K562 (cell line): ENCODE measurements at regions not wholly inside any gene's neighbourhood (a gene's known extent, or its start where the extent isn't known, plus 50 kb on each side); places are given as distances from the start of the nearest gene placed in this dataset.

Experiments used
- ATAC-seq: fragments of 200-7000 bp; cut with Tn5 transposase; 3 replicates; pipeline ENCODE4 v1.9.1; 2020; ENCODE audit warnings: moderate library complexity
- BruUV-seq: library from RNA; stranded (reverse); fragments of 400-500 nt; replicated peaks from 2 replicates; lab custom pipeline; 2021; lab: Mats Ljungman, UMichigan
- CTCF ChIA-PET: fragments of 300-600 bp; formaldehyde crosslinking; extraction: SDS; loops from one replicate; lab custom pipeline; 2021; ENCODE audit warnings: low intra/inter-chr PET ratio; lab: Yijun Ruan, JAX
- POLR2A ChIA-PET: fragments of 300-600, 350-650 bp; sonication (Branson Sonifier 250); formaldehyde crosslinking; extraction: SDS; loops from one replicate; lab custom pipeline; 2021; ENCODE audit warnings: antibody characterized with exemption, inconsistent platforms; lab: Yijun Ruan, JAX
- DNase-seq, 4 experiments: peaks; one replicate each; pipeline versions ENCODE4 v3.0.0 to v3.0.0-alpha.2; 2011 to 2018; ENCODE audit warnings: low spot score in 3 of 4, mixed read lengths in 3 of 4; ENCODE audit errors: extremely low read depth in 1 of 4
- FAIRE-seq: peaks from 2 replicates; lab custom pipeline; 2011; peaks lifted over from hg19 to GRCh38; lab: Jason Lieb, UNC
- H2AFZ ChIP-seq: 2 replicates; pipeline ENCODE4 v1.6.0; 2011; ENCODE audit warnings: low read depth, low read length, control low read depth, inconsistent platforms
- H3K27ac ChIP-seq: fragments of 200-600 bp; 3 replicates; pipeline ENCODE4 v1.8.0; 2011; ENCODE audit warnings: low read depth, mild to moderate bottlenecking, control low read depth, inconsistent platforms, low read length, moderate library complexity, mixed read lengths; ENCODE audit errors: extremely low read depth
- H3K27me3 ChIP-seq, 2 experiments: fragments of 300-600 bp in 1 of 2; 2 replicates in 1 of 2; 3 replicates in 1 of 2; pipeline versions ENCODE4 v1.6.0 to v1.8.0; 2011; ENCODE audit warnings: inconsistent platforms in 2 of 2, low read length in 2 of 2, mild to moderate bottlenecking in 1 of 2, mixed read lengths in 1 of 2, moderate library complexity in 1 of 2; ENCODE audit not compliant: control insufficient read depth in 2 of 2, insufficient read depth in 2 of 2
- H3K36me3 ChIP-seq: fragments of 300-600 bp; 3 replicates; pipeline ENCODE4 v1.8.0; 2011; ENCODE audit warnings: mild to moderate bottlenecking, low read length, inconsistent platforms; ENCODE audit not compliant: control insufficient read depth, insufficient read depth
- H3K4me1 ChIP-seq, 2 experiments: fragments of 200-600 bp in 1 of 2; replicated peaks in 1 of 2; 2 replicates in 1 of 2; 3 replicates in 1 of 2; pipeline versions ENCODE4 v1.5.1 to v1.8.0; 2011; ENCODE audit warnings: inconsistent platforms in 2 of 2, low read length in 2 of 2, mild to moderate bottlenecking in 1 of 2, mixed read lengths in 1 of 2, moderate library complexity in 1 of 2; ENCODE audit not compliant: control insufficient read depth in 2 of 2, insufficient read depth in 2 of 2
- H3K4me2 ChIP-seq: 2 replicates; pipeline ENCODE4 v1.6.1; 2011; ENCODE audit warnings: low read length, control low read depth, inconsistent platforms, mixed read lengths; ENCODE audit not compliant: insufficient read depth
- H3K4me3 ChIP-seq: fragments of 200-600 bp; sonication (generic), shearing (Covaris generic); 2 replicates; pipeline ENCODE4 v1.5.1; 2016; ENCODE audit warnings: control low read depth, inconsistent platforms
- H3K79me2 ChIP-seq: fragments of 200-600 bp; 3 replicates; pipeline ENCODE4 v1.8.0; 2011; ENCODE audit warnings: low read length, inconsistent platforms; ENCODE audit not compliant: control insufficient read depth, insufficient read depth
- H3K9ac ChIP-seq, 2 experiments: 2 replicates each; pipeline versions ENCODE4 v1.6.0 to v1.6.1; 2011; ENCODE audit warnings: low read depth in 2 of 2, low read length in 2 of 2, control low read depth in 1 of 2, inconsistent platforms in 1 of 2, mild to moderate bottlenecking in 1 of 2, mixed read lengths in 1 of 2; ENCODE audit not compliant: insufficient read depth in 1 of 2
- H3K9me1 ChIP-seq: one replicate; pipeline ENCODE4 v1.6.0; 2011; ENCODE audit warnings: inconsistent platforms, mild to moderate bottlenecking, low read length, moderate library complexity; ENCODE audit not compliant: control insufficient read depth, insufficient read depth
- H3K9me3 ChIP-seq: replicated peaks from 2 replicates; pipeline ENCODE4 v1.5.1; 2011; ENCODE audit warnings: low read depth, low read length, inconsistent platforms; ENCODE audit not compliant: control insufficient read depth, insufficient read depth
- H4K20me1 ChIP-seq: replicated peaks from 2 replicates; pipeline ENCODE4 v1.6.1; 2011; ENCODE audit warnings: low read length, inconsistent platforms, mixed read lengths; ENCODE audit not compliant: control insufficient read depth, insufficient read depth
- ATF7 ChIP-seq: fragments of 450-650 bp; IDR thresholded peaks from 2 replicates; pipeline ENCODE4 v1.7.1; 2014; ENCODE audit warnings: mild to moderate bottlenecking, moderate library complexity
- NCOA2 ChIP-seq, 2 experiments: fragments of 450-650 bp; IDR thresholded peaks; 2 replicates each; pipeline ENCODE4 v1.6.1; 2018; ENCODE audit warnings: mild to moderate bottlenecking in 2 of 2, moderate library complexity in 1 of 2; ENCODE audit not compliant: partially characterized antibody in 2 of 2
- NFIC ChIP-seq: fragments of 450-650 bp; IDR thresholded peaks from 2 replicates; pipeline ENCODE4 v1.6.1; 2017; ENCODE audit warnings: mild to moderate bottlenecking, inconsistent platforms
- PHB ChIP-seq: fragments of 250-450 bp; sonication (Bioruptor Pico); IDR thresholded peaks from 2 replicates; pipeline ENCODE4 v1.5.0; 2021
- SREBF1 ChIP-seq: fragments of 150-350 bp; IDR thresholded peaks from 2 replicates; pipeline ENCODE4 v1.6.1; 2014; ENCODE audit warnings: antibody characterized with exemption, low read depth, low read length, borderline replicate concordance
- YY1 ChIP-seq, 3 experiments: IDR thresholded peaks; 2 replicates each; pipeline ENCODE4 v1.6.1; 2011; ENCODE audit warnings: low read length in 2 of 3, mild to moderate bottlenecking in 2 of 3, moderate library complexity in 2 of 3, borderline replicate concordance in 1 of 3, control low read depth in 1 of 3, low read depth in 1 of 3; ENCODE audit not compliant: insufficient read depth in 3 of 3, insufficient replicate concordance in 2 of 3, control insufficient read depth in 1 of 3, insufficient read length in 1 of 3; ENCODE audit errors: extremely low read depth in 1 of 3
- ZNF175 ChIP-seq: fragments of 200-800 bp; sonication (Bioruptor generic); IDR thresholded peaks from 2 replicates; pipeline ENCODE4 v1.6.1; 2016; ENCODE audit warnings: low read depth, mild to moderate bottlenecking, missing genetic modification characterization, missing compliant biosample characterization
- WGBS: fragments of 100-300 bp; shearing (Covaris generic); methylation state at CpG from one replicate; pipeline ENCODE4 v1.1.6; 2016; ENCODE audit warnings: low coverage, mixed read lengths; ENCODE audit not compliant: insufficient coverage; ENCODE audit errors: missing lambda C conversion rate; 5-methylcytosine and 5-hydroxymethylcytosine counted together
- in situ Hi-C: fragments of 300-500 bp; cut with MboI; formaldehyde crosslinking; loops from 4 replicates; pipeline ENCODE4 v1.15.0; 2018; ENCODE audit warnings: inconsistent platforms, mixed read lengths
- intact Hi-C: fragments of 100-400 bp; cut with micrococcal nuclease; formaldehyde crosslinking; loops from 2 replicates; pipeline ENCODE4 v1.14.2; 2022
- TF ChIP-seq, protein P1 (sequence below): IDR thresholded peaks from 3 replicates; pipeline ENCODE4 v1.6.1; 2011; ENCODE audit warnings: borderline replicate concordance, mild to moderate bottlenecking; ENCODE audit not compliant: insufficient read length, insufficient read depth
- TF ChIP-seq, protein P2 (sequence below): fragments of 450-650 bp; IDR thresholded peaks from 2 replicates; pipeline ENCODE4 v1.6.1; 2018; ENCODE audit not compliant: partially characterized antibody
- TF ChIP-seq, protein P3 (sequence below): fragments of 250-450 bp; sonication (Bioruptor Pico); IDR thresholded peaks from 2 replicates; pipeline ENCODE4 v1.5.0; 2021; ENCODE audit warnings: mild to moderate bottlenecking, borderline replicate concordance
- TF ChIP-seq, protein P4 (sequence below): fragments of 200-800 bp; sonication (Bioruptor generic); IDR thresholded peaks from 2 replicates; pipeline ENCODE4 v1.6.1; 2017; ENCODE audit warnings: missing genetic modification characterization, missing compliant biosample characterization
- TF ChIP-seq, protein P5 (sequence below): sonication (generic); formaldehyde crosslinking; IDR thresholded peaks from 2 replicates; pipeline ENCODE4 v1.8.0; 2022; ENCODE audit warnings: mild to moderate bottlenecking, missing genetic modification reagents

DNA sequence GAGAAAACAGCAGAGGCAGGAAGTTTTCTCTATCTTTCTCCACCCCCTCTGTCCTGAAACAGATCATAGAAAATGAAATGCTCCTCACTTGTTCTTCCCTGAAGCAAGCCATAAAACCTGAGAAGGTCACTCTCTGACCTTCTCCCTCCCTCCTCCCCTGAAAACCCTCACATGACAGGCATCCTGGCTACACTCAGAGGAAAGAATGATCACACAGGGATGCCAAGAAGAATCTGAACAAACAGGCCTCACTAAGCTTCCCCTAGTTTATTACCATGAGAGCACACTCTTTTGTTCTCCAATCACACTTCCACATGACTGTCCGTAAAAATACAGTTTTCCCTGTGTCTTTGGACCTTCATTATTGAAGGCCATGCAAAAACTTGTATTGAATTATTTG, 300.1 kb downstream of the BUD13 start:
- DNase-seq (no peak), FAIRE-seq (no peak), ATAC-seq (no peak)
- H3K27ac ChIP-seq: no peak overlapping the region
- no peak overlapping the region for H2AFZ ChIP-seq
- H4K20me1 ChIP-seq: no peaks in the 10 kb centered on the region
- ChIA-PET CTCF (no interaction called here), POLR2A (interaction anchor here (2.5 kb wide), 1 partner anchor 20 kb away, joined by 6 read pairs; no protein-coding TSS in a partner anchor)
- H3K9me1 ChIP-seq: no peaks in the 10 kb centered on the region
- intact Hi-C loops (no loop called here), in situ Hi-C loops (no loop called here)
- WGBS: 7% methylated on average over 1 of the region's 1 CpG
- H3K4me3 ChIP-seq: no peak overlapping the region
- H3K27me3 ChIP-seq: peaks cover 0 to 6% of the 10 kb centered on the region in 2 experiments; a peak in 1 of 5 replicates
- no peaks in the 10 kb centered on the region for H3K79me2 ChIP-seq
- no TSS peak for BruUV-seq
- H3K9ac ChIP-seq: no peak overlapping the region
- no peaks in the 10 kb centered on the region for H3K36me3 ChIP-seq
- no peaks in the 10 kb centered on the region for H3K9me3 ChIP-seq
- H3K4me2 ChIP-seq: no peak overlapping the region
- no peaks in the 10 kb centered on the region for H3K4me1 ChIP-seq
- TF ChIP-seq PHB (CRISPR knock-in tag): no peak
- TF ChIP-seq, protein P1, sequence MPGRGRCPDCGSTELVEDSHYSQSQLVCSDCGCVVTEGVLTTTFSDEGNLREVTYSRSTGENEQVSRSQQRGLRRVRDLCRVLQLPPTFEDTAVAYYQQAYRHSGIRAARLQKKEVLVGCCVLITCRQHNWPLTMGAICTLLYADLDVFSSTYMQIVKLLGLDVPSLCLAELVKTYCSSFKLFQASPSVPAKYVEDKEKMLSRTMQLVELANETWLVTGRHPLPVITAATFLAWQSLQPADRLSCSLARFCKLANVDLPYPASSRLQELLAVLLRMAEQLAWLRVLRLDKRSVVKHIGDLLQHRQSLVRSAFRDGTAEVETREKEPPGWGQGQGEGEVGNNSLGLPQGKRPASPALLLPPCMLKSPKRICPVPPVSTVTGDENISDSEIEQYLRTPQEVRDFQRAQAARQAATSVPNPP: no peak
- TF ChIP-seq, protein P2, sequence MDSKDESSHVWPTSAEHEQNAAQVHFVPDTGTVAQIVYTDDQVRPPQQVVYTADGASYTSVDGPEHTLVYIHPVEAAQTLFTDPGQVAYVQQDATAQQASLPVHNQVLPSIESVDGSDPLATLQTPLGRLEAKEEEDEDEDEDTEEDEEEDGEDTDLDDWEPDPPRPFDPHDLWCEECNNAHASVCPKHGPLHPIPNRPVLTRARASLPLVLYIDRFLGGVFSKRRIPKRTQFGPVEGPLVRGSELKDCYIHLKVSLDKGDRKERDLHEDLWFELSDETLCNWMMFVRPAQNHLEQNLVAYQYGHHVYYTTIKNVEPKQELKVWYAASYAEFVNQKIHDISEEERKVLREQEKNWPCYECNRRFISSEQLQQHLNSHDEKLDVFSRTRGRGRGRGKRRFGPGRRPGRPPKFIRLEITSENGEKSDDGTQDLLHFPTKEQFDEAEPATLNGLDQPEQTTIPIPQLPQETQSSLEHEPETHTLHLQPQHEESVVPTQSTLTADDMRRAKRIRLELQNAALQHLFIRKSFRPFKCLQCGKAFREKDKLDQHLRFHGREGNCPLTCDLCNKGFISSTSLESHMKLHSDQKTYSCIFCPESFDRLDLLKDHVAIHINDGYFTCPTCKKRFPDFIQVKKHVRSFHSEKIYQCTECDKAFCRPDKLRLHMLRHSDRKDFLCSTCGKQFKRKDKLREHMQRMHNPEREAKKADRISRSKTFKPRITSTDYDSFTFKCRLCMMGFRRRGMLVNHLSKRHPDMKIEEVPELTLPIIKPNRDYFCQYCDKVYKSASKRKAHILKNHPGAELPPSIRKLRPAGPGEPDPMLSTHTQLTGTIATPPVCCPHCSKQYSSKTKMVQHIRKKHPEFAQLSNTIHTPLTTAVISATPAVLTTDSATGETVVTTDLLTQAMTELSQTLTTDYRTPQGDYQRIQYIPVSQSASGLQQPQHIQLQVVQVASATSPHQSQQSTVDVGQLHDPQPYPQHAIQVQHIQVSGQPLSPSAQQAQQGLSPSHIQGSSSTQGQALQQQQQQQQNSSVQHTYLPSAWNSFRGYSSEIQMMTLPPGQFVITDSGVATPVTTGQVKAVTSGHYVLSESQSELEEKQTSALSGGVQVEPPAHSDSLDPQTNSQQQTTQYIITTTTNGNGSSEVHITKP: no peak
- TF ChIP-seq, protein P3, sequence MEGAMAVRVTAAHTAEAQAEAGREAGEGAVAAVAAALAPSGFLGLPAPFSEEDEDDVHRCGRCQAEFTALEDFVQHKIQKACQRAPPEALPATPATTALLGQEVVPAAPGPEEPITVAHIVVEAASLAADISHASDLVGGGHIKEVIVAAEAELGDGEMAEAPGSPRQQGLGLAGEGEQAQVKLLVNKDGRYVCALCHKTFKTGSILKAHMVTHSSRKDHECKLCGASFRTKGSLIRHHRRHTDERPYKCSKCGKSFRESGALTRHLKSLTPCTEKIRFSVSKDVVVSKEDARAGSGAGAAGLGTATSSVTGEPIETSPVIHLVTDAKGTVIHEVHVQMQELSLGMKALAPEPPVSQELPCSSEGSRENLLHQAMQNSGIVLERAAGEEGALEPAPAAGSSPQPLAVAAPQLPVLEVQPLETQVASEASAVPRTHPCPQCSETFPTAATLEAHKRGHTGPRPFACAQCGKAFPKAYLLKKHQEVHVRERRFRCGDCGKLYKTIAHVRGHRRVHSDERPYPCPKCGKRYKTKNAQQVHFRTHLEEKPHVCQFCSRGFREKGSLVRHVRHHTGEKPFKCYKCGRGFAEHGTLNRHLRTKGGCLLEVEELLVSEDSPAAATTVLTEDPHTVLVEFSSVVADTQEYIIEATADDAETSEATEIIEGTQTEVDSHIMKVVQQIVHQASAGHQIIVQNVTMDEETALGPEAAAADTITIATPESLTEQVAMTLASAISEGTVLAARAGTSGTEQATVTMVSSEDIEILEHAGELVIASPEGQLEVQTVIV (CRISPR knock-in tag): no peak
- no peak for TF ChIP-seq ATF7
- TF ChIP-seq SREBF1: no peak
- no peak for TF ChIP-seq ZNF175 (CRISPR knock-in tag)
- TF ChIP-seq NCOA2 (IDR thresholded peaks at IDR 0.05; ENCODE audit: partially characterized antibody in 2 of 2): no peak
- no peak for TF ChIP-seq YY1 (IDR thresholded peaks at IDR 0.05; ENCODE audit: borderline replicate concordance in 1 of 3, control insufficient read depth in 1 of 3, extremely low read depth in 1 of 3, insufficient read depth in 3 of 3, insufficient read length in 1 of 3, insufficient replicate concordance in 2 of 3, low read depth in 1 of 3, low read length in 2 of 3)
- no peak for TF ChIP-seq NFIC
- TF ChIP-seq, protein P4, sequence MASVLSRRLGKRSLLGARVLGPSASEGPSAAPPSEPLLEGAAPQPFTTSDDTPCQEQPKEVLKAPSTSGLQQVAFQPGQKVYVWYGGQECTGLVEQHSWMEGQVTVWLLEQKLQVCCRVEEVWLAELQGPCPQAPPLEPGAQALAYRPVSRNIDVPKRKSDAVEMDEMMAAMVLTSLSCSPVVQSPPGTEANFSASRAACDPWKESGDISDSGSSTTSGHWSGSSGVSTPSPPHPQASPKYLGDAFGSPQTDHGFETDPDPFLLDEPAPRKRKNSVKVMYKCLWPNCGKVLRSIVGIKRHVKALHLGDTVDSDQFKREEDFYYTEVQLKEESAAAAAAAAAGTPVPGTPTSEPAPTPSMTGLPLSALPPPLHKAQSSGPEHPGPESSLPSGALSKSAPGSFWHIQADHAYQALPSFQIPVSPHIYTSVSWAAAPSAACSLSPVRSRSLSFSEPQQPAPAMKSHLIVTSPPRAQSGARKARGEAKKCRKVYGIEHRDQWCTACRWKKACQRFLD (CRISPR knock-in tag): no peak
- TF ChIP-seq, protein P5, sequence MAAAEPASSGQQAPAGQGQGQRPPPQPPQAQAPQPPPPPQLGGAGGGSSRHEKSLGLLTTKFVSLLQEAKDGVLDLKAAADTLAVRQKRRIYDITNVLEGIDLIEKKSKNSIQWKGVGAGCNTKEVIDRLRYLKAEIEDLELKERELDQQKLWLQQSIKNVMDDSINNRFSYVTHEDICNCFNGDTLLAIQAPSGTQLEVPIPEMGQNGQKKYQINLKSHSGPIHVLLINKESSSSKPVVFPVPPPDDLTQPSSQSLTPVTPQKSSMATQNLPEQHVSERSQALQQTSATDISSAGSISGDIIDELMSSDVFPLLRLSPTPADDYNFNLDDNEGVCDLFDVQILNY (CRISPR knock-in tag): no peak
